ENCODE measurements at regions not wholly inside any gene's neighbourhood (a gene's known extent, or its start where the extent isn't known, plus 50 kb on each side); places are given as distances from the start of the nearest gene placed in this dataset.
"Not testable (repeated sequence)": the region's sequence is repeated elsewhere in the genome, so short reads cannot be mapped to it uniquely, and the experiment has no call there.

- DNase-seq; H3K4me3 ChIP-seq (ENCODE audit: low read length in 3 of 3); H3K9me3 ChIP-seq (ENCODE audit: control insufficient read depth in 2 of 3, insufficient read depth in 1 of 3, low read length in 3 of 3); intact Hi-C loops (cut with DNase I); H3K27me3 ChIP-seq (ENCODE audit: control insufficient read depth, insufficient read depth, low read length); H3K9ac ChIP-seq (ENCODE audit: low read length in 3 of 3); FAIRE-seq; H3K36me3 ChIP-seq (ENCODE audit: control insufficient read depth in 2 of 3, insufficient read depth in 3 of 3, low read length in 3 of 3); H3K27ac ChIP-seq (ENCODE audit: low read depth in 2 of 2, low read length in 2 of 2); H3K4me1 ChIP-seq (ENCODE audit: control insufficient read depth in 2 of 3, insufficient read depth in 2 of 3, low read depth in 1 of 3, low read length in 3 of 3): not testable (repeated sequence)
Measured at GRCh38 chr2:111292232-111292968, 171.7 kb downstream of the BCL2L11 start.

GRCh38 chr2:111294699-111295098 lies 174.0 kb downstream of the BCL2L11 start:
- FAIRE-seq; intact Hi-C loops (cut with DNase I): not testable (repeated sequence)

GRCh38 chr2:111296122-111296804 lies 175.5 kb downstream of the BCL2L11 start:
- H3K27ac ChIP-seq (ENCODE audit: low read depth in 2 of 2, low read length in 2 of 2); DNase-seq; H3K27me3 ChIP-seq (ENCODE audit: control insufficient read depth, insufficient read depth, low read length); H3K36me3 ChIP-seq (ENCODE audit: control insufficient read depth in 2 of 3, insufficient read depth in 3 of 3, low read length in 3 of 3); H3K4me1 ChIP-seq (ENCODE audit: control insufficient read depth in 2 of 3, insufficient read depth in 2 of 3, low read depth in 1 of 3, low read length in 3 of 3); FAIRE-seq; H3K4me3 ChIP-seq (ENCODE audit: low read length in 3 of 3); intact Hi-C loops (cut with DNase I); H3K9ac ChIP-seq (ENCODE audit: low read length in 3 of 3); H3K9me3 ChIP-seq (ENCODE audit: control insufficient read depth in 2 of 3, insufficient read depth in 1 of 3, low read length in 3 of 3): not testable (repeated sequence)

More at GRCh38 chr2:111294699-111295098, 174.0 kb downstream of the BCL2L11 start:
- not testable (repeated sequence) for DNase-seq; H3K27ac ChIP-seq (ENCODE audit: low read depth in 2 of 2, low read length in 2 of 2); H3K9ac ChIP-seq (ENCODE audit: low read length in 3 of 3); H3K9me3 ChIP-seq (ENCODE audit: control insufficient read depth in 2 of 3, insufficient read depth in 1 of 3, low read length in 3 of 3); H3K4me1 ChIP-seq (ENCODE audit: control insufficient read depth in 2 of 3, insufficient read depth in 2 of 3, low read depth in 1 of 3, low read length in 3 of 3); H3K27me3 ChIP-seq (ENCODE audit: control insufficient read depth, insufficient read depth, low read length); H3K36me3 ChIP-seq (ENCODE audit: control insufficient read depth in 2 of 3, insufficient read depth in 3 of 3, low read length in 3 of 3); H3K4me3 ChIP-seq (ENCODE audit: low read length in 3 of 3)

DNA sequence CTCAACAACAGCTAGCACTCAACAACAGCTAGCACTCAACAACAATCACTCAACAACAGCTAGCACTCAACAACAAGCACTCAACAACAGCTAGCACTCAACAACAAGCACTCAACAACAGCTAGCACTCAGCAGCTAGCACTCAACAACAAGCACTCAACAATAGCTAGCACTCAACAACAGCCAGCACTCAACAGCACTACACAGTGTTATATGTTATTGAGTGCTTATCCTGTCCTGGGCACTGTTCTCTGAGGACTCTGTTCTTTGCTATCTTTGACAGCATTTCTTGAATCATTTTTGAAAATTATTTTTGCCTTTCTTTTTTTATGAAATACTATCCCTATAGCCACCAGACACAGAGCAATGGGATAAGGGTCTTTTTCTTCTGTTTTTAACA lies 176.4 kb downstream of the BCL2L11 start:
- FAIRE-seq; H3K9ac ChIP-seq (ENCODE audit: low read length in 3 of 3); H3K27ac ChIP-seq (ENCODE audit: low read depth in 2 of 2, low read length in 2 of 2); H3K36me3 ChIP-seq (ENCODE audit: control insufficient read depth in 2 of 3, insufficient read depth in 3 of 3, low read length in 3 of 3); H3K4me3 ChIP-seq (ENCODE audit: low read length in 3 of 3); DNase-seq; H3K9me3 ChIP-seq (ENCODE audit: control insufficient read depth in 2 of 3, insufficient read depth in 1 of 3, low read length in 3 of 3); H3K4me1 ChIP-seq (ENCODE audit: control insufficient read depth in 2 of 3, insufficient read depth in 2 of 3, low read depth in 1 of 3, low read length in 3 of 3); H3K27me3 ChIP-seq (ENCODE audit: control insufficient read depth, insufficient read depth, low read length); intact Hi-C loops (cut with DNase I): not testable (repeated sequence)

GRCh38 chr2:111298927-111299326 lies 178.2 kb downstream of the BCL2L11 start:
- H3K4me3 ChIP-seq (ENCODE audit: low read length in 3 of 3); DNase-seq; H3K27ac ChIP-seq (ENCODE audit: low read depth in 2 of 2, low read length in 2 of 2); H3K4me1 ChIP-seq (ENCODE audit: control insufficient read depth in 2 of 3, insufficient read depth in 2 of 3, low read depth in 1 of 3, low read length in 3 of 3); FAIRE-seq; H3K36me3 ChIP-seq (ENCODE audit: control insufficient read depth in 2 of 3, insufficient read depth in 3 of 3, low read length in 3 of 3); H3K27me3 ChIP-seq (ENCODE audit: control insufficient read depth, insufficient read depth, low read length); H3K9me3 ChIP-seq (ENCODE audit: control insufficient read depth in 2 of 3, insufficient read depth in 1 of 3, low read length in 3 of 3); H3K9ac ChIP-seq (ENCODE audit: low read length in 3 of 3); intact Hi-C loops (cut with DNase I): not testable (repeated sequence)

DNA sequence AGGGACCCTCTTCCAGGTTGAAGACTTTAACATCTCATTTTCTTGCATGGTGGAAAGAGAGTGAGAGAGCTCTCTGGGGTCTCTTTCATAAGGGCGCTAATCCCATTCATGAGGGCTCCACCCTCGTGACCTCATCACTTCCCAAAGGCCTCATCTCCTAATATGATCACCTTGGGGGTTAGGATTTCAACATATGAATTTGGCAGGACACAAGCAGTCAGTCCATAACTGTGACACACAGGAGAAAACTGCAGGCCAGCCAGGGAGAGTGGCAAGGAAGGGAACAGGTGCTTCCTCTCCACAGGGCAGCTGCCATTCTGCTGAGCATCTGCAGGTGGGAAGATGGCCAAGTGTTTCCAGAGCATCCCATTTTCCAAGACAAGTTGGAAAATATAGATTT lies 178.9 kb downstream of the BCL2L11 start:
- H3K4me1 ChIP-seq (ENCODE audit: control insufficient read depth in 2 of 3, insufficient read depth in 2 of 3, low read depth in 1 of 3, low read length in 3 of 3); H3K9me3 ChIP-seq (ENCODE audit: control insufficient read depth in 2 of 3, insufficient read depth in 1 of 3, low read length in 3 of 3); FAIRE-seq; H3K4me3 ChIP-seq (ENCODE audit: low read length in 3 of 3); H3K9ac ChIP-seq (ENCODE audit: low read length in 3 of 3); H3K27me3 ChIP-seq (ENCODE audit: control insufficient read depth, insufficient read depth, low read length); H3K36me3 ChIP-seq (ENCODE audit: control insufficient read depth in 2 of 3, insufficient read depth in 3 of 3, low read length in 3 of 3); intact Hi-C loops (cut with DNase I); H3K27ac ChIP-seq (ENCODE audit: low read depth in 2 of 2, low read length in 2 of 2); DNase-seq: not testable (repeated sequence)

GRCh38 chr2:111301677-111302076 lies 181.0 kb downstream of the BCL2L11 start:
- H3K27ac ChIP-seq (ENCODE audit: low read depth in 2 of 2, low read length in 2 of 2); H3K27me3 ChIP-seq (ENCODE audit: control insufficient read depth, insufficient read depth, low read length); H3K9me3 ChIP-seq (ENCODE audit: control insufficient read depth in 2 of 3, insufficient read depth in 1 of 3, low read length in 3 of 3); H3K4me1 ChIP-seq (ENCODE audit: control insufficient read depth in 2 of 3, insufficient read depth in 2 of 3, low read depth in 1 of 3, low read length in 3 of 3); intact Hi-C loops (cut with DNase I); H3K9ac ChIP-seq (ENCODE audit: low read length in 3 of 3); H3K4me3 ChIP-seq (ENCODE audit: low read length in 3 of 3); H3K36me3 ChIP-seq (ENCODE audit: control insufficient read depth in 2 of 3, insufficient read depth in 3 of 3, low read length in 3 of 3); DNase-seq; FAIRE-seq: not testable (repeated sequence)

DNA sequence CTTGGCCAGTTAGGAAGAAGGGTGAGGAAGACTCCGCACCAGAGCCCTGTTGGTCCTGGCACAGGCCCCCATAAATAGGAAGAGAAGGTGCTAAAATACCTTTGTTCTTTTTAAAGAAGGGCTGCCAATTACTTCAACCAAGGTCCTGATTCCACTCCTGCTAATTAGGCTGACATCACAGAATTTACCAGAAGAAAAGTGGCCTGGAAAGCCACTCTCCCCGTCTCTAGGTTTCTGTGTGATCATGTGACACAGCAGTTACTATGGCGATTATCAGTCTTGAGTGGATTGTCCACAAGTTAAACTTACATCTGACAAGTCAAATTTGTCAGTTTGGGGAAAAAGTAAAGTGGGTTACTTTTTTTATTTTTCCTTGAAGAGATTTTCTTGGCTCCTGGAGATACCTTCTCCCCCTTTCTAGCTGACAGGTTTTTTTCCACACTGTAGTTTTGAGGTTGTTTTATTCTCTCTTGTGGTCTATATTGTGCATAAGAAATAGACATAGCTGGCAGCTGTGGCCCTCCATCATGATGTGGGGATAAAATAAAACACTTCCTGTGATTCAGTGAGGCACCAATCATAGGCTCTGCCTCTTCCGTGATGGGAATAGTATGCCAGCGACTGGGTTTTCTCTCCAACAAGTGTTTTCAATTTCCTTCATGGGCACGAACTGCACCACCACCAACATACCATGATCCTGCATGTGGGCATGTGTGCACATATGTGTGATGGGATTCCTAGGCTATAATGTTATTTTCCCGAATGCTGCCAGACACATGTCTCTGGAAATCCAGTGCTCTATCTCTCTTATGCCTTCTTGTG lies 181.9 kb downstream of the BCL2L11 start:
- intact Hi-C loops (cut with DNase I); H3K27me3 ChIP-seq (ENCODE audit: control insufficient read depth, insufficient read depth, low read length); H3K27ac ChIP-seq (ENCODE audit: low read depth in 2 of 2, low read length in 2 of 2); H3K36me3 ChIP-seq (ENCODE audit: control insufficient read depth in 2 of 3, insufficient read depth in 3 of 3, low read length in 3 of 3); H3K4me3 ChIP-seq (ENCODE audit: low read length in 3 of 3); H3K9me3 ChIP-seq (ENCODE audit: control insufficient read depth in 2 of 3, insufficient read depth in 1 of 3, low read length in 3 of 3); H3K9ac ChIP-seq (ENCODE audit: low read length in 3 of 3); DNase-seq; H3K4me1 ChIP-seq (ENCODE audit: control insufficient read depth in 2 of 3, insufficient read depth in 2 of 3, low read depth in 1 of 3, low read length in 3 of 3); FAIRE-seq: not testable (repeated sequence)

All from kidney (tissue), 10 donors.